COR-L47 (cell line): ENCODE measurements at regions not wholly inside any gene's neighbourhood (a gene's known extent, or its start where the extent isn't known, plus 50 kb on each side); places are given as distances from the start of the nearest gene placed in this dataset.

ENCODE experiments used
- DNase-seq: peaks from one replicate; lab custom pipeline; 2025; lab: John Stamatoyannopoulos, UW

DNA sequence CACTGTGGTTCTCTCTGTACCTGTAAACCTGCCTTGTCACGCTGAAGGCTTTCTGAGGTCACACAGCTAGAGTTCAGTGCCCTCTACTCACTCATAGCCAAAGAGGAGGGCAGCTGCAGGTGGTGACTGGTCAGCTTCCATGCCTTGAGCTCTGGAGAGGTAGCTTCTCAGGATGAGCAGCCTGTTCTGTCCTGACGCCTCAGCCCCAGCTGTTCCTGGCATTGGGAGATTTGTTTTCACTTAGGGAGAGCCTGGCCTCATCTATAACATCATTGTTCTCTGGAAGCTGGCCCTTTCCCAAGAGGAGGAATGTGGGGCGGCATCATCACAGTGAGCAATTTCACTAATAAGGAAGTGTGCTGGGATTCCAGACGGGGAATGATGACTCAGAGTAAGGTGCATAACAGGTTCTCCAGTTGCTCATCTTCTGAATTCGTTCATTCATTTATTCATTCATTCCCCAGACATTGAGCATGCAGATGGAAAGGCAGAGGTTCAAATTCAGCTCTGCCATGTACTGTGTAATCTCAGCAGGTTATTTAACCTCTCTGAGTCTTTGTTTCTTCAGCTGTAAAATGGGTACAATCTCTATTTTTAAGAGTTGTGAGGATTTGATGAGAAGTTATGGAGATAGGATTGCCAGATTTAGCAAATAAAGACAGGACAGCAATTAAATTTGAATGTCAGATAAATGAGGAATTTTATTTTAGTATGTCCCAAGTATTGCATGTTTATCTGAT is 255.8 kb upstream of the CRY1 start:
- peak; percentile 69 for DNase-seq

DNA sequence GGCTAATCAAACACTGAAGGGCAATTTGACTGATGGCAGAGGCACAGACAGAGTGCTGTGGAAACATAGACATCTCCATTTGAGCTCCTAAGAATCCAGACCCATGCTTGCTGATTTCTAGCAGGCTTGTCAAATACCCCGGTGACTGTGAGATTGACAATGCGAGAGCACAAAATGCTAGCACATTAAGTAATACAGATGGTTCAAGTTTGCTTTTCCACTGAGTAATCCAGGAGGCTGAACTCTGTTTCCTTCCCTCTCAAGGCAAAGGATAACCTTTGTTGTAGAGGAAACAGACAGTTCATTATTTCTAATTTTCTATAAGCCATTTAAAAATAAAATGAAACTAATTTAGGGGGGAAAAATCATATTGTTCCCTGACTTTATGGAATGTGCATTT is 256.5 kb upstream of the CRY1 start:
- no peak for DNase-seq

DNA sequence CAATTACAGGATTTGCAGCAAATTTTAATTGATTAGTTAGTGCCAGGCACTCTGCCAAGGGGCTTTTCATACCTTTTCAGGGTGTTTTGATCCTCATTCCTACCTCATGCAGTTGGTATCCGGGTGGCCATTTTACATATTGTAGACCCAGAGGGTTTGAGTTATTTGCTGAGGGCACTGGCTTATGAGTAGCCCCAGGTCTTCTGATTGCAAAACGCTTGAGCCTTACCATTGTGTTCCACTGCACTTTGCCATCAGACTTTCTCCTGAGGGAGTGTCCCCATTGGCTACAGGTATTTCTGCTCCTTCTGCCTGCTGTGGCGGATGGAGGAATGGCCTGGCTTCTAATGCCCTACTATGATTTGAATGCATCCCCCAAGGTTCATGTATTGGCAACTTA is 257.8 kb upstream of the CRY1 start:
- DNase-seq = no peak

DNA sequence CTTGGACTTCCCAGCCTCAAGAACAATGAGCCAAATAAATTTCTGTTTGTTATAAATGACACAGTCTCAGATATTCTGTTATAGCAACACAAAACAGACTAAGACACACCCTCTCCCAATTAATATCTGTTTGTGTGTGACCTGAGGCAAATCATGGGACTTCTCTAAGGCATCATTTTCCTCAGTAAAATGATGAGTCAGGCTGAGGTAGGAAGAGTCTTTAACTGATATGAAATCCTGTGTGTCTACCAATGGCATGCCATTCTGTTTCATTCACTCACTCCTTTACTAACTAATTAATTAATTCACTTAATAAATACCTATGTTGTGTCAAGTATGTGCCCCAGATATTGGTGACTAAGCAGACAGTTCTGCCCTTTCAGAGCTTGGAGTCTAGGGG is 258.4 kb upstream of the CRY1 start:
- no peak for DNase-seq

DNA sequence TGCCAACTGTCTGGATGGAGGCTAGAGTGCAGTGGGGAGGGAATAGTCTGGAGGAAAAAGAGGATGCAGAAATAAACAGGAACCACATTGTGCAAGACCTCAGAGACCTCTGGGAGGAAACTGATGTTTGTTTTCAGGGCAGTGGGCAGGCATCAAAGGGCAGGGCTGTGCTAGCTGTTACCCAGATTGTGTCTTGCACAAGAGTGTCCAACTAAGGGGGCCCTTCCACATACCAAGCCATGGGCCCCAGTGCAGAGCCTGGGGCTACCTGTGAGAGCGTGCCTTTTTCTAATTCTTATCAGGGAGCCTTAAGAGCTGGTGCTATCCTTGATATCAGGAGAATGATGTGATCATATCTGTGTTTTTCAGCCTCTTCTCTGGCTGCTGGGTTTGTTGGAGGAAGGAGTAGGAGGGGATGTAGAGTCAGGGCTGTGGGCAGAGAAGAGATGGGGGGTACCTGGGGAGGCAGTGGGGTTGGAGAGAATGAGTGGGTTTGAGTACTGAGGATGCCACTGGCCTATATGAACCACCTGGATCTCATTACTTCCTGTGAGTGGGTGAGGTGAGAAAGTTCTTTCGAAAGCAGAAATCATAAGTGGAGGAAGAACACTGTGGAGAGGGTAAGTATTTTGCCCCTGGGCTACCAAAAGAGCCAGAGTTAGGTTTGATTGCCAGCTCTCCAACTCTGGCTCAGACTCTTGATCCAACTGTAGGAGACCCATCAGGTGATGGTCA is 259.2 kb upstream of the CRY1 start:
- DNase-seq = no peak

DNA sequence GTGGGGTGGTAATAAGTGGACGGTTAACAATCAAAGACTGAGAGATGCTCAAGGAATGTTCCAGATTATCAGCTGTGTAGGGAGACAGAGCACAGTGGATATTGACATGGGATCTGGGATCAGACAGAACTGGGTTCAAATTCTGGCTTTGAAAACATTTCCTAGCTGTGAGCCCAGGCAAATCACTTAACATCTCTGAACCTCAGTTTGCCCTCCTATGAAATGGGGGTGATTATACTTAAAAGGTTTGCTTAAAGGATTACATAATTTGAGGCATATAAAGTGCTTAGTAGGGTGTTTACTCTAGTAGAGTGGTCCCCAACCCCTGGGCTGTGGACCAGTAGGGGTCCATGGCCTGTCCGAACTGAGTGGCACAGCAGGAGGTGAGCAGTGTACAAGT is 260.0 kb upstream of the CRY1 start:
- no peak for DNase-seq

DNA sequence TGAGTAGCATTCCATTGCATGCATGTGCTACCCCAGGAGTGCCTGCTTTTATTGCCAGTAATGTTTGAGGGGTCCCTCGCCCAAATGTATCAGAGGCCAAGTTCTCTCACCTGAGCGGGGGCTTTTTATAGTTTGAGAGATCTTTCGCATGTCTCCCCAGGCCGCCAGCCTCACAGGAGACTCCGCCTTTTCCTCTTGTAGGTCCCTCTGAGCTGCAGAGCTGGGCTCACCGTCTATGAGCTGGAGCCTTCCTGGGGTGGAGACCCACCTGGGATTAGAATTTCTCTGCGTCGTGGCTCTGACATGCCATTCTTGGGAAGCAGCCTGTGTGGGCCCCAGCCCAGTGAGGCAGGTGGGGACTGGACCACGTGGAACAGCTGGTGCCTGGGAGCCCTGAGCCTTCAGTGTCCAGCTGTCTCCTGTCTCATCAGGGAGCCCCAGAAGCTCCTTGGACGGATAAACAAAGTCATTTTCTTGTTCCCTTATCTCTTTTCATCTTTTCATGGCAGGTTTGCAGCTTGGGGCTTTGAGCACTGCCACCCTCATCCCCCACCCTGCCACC is 261.7 kb upstream of the CRY1 start:
- DNase-seq = no peak

DNA sequence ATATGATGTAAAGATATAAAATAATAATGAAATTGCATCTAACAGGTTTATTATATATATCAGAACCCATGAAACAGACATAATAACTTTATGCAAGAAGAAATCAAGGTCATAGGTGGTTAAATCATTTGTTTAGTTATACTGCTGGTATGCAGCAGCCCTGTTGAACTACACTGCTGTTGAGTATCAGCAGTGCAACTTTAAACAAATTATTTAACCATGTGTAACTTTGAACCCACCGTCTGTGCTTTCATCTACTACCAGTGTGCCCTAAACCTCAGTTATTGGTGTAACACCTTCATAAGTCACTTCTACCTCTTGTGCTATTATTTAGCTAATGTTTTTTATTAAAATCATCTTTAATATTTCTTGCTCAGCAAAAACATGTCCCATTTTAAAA is 262.3 kb upstream of the CRY1 start:
- DNase-seq = no peak

DNA sequence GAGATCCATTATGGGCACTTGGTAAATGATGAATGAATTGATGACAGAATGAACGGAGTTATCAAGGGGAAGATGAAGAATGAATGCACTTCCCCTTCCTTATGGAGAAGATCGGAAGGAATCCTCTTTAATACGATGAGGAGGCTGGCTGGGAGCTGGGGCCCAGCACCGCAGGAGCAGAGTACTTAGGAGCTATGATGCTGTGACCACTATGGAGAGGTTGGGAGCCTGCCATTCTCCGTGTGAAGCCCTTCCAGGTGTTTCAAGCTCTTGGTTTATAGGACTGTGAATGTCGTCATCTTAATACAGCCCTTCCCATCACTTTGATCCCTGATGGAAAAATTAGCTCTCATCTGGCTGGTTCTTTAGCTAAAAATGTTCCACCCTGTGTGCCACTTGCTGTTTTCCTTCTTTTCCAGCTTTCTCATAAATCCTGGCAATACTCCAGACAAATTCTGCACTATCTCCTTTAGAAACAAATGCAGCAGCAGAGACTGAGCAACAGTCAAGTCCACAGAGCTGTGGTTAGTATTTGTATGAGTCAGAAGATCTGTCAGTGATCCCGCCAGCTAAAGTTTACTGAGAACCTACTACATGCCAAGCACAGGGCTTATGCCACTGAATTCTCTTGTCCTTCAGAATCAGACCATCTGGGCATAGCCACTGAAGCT is 263.1 kb upstream of the CRY1 start:
- DNase-seq = no peak

DNA sequence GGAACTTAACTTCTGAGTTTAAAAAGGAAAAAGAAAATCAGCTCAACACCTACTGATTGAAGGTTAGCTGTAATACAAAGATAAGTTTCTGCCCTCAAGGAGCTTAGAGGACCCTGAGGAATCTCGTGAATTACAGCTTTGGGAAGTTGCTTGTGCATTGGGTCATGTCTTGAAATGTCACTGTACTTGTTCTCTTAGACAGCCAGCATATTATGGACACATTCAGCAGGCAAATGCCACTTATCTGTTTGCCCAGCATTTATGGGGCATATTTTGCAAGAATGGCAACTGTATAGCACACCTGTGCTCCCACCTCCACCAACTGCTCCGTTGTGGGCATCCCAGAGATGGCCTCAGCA is 263.6 kb upstream of the CRY1 start:
- DNase-seq = no peak

DNA sequence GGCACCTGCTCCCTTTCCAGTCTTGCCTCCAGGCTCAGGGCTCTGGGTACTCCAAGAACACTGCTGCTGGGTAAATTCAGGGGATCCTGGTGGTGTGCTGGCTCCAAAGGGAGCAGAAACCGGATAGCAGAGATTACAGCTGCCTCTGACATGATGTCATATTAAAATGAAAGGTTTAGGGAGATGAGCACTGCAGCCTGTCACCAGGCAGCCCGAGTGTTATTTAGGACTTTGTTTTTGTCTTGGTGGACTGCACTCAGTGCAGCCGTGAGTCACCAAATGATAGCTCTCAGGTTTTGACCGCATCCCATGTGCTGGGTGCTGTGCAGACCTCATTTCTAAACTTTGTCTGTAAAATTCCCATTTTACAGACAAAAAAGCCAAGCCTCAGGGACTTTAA is 266.0 kb upstream of the CRY1 start:
- no peak for DNase-seq

DNA sequence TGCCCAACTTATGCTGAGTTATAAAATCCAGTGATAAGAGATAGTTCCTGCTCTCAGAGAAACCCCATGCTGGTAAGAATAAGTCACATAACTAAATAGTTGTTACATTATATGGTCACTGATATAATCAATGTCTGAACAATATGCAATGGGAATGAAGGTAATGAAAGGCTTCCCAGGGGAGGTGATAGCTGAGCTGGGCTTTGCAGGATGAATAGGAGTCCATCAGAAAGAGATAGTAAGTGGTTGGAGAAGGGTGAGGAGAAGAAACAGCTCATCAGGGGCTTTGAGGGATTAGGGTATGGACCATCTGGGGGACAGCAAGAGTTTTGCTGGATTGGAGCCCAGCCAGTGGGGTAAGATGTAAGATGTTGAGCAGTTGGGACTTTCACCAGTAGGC is 266.7 kb upstream of the CRY1 start:
- no peak for DNase-seq

DNA sequence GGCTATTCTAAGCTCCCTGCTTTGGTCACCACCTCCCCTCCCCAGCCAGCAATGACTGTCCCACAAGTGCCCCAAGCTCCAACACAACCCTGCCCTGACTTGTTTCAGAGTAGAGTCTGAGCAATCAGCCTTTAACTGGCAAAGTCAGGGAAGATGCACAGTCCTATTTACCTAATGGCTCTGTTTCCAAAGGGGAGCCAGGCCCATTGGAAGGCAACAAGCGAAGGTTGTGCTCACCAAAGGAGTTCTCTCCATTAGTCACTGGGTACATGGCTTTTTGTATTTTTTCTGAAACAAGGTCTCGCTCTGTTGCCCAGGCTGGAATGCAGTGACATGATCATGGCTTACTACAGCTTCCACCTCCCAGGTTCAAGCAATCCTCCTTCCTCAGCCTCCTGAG is 267.1 kb upstream of the CRY1 start:
- no peak for DNase-seq

DNA sequence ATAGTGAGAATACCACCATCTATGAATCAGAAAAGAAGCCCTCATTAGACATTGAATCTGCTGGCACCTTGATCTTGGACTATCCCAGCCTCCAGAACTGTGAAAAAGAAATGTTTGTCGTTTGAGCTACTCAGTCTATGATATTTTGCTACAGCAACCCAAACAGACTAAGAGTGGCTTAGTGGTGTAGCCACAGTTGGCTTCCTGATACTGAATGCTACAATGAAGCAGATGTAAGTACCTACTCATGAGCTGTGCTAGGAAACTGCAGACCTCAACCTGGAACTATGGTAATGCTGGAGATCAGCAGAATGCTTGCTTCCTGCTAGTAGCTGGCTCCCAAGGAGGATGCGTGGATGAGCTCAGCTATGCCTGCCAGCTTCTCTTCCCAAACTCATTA is 268.6 kb upstream of the CRY1 start:
- DNase-seq = no peak

DNA sequence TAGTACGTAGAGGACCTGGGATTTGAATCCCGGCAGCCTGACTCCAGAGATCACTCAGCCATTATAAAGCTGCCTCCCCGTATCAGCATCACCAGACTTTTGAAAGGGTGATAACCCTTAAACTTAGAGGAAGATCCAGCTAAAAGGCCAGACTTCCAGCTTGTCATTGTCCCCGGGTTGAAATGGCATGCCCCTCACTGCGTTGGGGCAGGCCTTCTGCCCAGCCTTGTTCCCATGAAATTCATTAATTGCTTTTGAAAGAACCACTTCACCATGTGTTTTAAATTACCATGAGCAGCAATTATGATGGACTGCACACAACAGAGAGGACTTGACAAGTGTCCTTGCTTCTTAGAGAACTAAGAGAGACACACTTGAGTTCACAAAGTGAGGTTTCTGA is 269.6 kb upstream of the CRY1 start:
- DNase-seq = no peak

DNA sequence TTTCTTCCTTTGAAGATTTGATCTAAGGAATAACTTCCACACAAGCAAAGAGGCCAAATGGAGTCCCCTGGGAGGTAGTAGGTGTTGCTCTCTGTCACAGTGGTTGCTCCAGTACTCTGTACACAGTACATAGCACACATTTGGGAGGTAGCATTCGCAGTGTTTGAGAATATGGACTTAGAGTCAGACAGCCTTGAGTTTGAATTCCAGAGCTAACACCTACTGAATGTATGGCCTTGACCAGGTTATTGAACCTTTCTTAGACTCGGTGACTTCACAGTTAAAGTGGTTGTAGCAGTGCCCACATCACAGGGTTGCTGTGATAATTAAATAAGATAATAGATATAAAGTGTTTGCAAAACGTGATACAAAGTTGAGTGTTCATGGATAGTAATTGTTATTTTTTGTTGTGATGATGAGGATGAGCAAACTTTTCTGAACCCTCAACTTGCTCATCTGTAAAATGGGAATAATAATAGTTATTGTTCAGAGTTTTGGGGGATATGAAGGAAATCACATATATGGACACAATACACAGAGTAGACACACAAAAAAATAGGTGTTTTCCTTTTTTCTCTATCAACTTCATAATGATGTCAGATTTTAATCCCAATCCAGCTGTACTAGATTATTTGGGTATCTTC is 271.6 kb upstream of the CRY1 start:
- no peak for DNase-seq

DNA sequence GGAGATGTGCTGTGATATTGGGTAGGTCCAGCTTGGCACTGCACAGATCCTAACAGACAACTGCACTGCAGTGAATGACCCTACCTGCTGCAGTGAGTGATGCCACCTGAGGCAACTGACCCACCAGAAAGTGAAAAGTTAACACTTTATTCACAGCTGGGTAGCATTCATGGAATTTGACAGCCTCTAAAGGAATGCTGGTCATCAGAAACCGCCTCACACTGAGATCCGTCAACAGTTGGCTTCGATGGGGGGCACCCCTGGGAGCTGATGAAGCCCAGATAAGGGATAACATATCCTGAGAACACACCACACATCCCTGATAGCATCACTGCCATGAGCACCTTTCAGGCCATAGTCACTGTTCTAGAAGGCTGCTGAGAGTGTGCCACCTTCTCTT is 272.4 kb upstream of the CRY1 start:
- DNase-seq = no peak

DNA sequence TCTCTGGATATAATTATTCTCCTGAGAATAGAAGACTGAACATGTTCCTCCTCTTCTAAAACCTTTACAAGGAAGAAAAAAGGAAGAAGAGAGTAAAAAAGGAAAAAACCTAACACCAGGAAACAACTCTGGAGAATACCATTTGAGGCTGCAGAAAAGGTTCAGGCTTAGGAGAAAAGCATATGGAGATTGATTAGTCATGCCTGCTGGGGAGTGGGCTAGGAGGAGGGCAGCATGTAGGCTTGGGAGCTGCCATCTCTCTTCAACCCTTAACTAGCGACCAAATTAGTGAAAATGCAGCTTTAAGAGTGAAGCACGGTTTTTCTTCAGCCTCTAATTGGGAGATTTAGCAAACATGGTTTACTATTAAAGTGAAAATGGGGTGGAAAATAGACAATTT is 273.0 kb upstream of the CRY1 start:
- DNase-seq = no peak

DNA sequence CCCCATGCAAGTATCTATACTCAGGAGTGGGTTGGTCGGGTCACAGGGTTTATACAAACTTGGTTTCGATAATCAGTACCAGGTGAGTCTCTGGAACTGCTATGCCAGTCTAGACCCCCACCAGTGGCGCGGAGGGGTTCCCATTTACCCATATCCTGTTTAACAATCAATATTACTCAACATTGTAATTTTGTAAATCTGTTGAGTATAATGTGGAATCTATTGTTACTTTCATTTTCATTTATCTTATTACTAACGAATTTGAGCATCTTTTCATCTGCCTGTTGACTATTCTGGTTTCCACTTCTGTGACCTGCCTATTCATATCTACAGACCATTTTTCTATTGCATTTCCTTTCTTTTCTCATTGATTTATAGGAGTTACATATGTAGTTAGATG is 275.2 kb upstream of the CRY1 start:
- DNase-seq = no peak

DNA sequence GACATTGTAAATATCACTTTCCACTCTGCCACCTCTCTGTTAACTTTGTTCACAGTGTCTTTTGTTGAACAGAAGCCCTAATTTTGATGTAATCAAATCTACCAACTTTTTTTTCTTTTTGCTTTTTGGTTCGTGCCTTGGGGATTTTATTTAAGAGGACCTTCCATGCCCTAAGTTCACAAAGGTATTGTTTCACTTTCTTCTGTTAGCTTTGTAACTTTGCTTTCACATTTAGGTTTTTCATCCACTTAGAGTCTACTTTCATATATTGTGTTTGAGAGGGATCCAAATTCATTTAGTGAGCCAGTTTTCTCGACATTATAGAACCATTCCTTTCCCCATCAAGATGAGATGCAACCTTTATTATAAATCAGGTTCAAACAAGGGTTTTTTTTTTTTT is 275.7 kb upstream of the CRY1 start:
- DNase-seq = no peak

DNA sequence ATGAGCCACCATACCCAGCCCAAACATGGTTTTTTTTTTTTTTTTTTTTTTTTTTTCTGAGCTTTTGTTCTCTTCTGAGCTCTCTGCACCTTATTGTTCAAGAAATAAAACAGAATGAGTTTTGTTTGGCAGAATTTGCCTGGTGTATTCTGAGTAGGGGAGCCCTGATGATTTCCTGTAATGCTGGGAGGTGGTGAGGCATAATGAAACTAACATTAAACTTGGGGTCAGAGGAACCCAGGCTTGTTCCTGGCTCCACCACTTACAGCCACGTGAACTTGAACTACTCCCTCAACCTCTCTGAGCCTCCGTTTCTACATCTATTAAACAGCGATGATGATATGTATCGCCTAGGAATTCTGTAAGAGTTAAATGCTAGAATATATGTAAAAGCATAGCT is 276.3 kb upstream of the CRY1 start:
- DNase-seq = no peak

DNA sequence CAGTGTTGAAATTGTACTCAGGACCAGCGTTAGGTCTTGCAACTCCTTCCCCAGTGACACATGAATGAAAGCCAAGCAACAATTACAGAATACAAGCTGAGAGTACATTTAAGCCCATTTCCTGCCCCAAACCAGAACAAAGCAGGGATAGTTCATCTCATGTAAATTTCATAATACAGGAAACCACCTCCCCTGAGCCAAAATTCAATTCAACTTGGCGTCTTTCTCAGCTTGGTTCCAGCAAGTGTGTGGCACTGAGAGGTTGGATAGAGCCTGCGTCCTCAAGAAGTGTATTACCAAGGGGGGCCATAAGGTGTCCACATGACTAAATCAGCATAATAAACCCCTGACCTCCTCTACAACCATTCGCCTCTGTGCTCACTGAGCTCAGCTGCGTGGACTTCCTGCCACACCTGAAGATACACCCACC is 278.9 kb upstream of the CRY1 start:
- DNase-seq = no peak
